ENCODE measurements at regions not wholly inside any gene's neighbourhood (a gene's known extent, or its start where the extent isn't known, plus 50 kb on each side); places are given as distances from the start of the nearest gene placed in this dataset.
"Not testable (repeated sequence)": the region's sequence is repeated elsewhere in the genome, so short reads cannot be mapped to it uniquely, and the experiment has no call there.

DNA sequence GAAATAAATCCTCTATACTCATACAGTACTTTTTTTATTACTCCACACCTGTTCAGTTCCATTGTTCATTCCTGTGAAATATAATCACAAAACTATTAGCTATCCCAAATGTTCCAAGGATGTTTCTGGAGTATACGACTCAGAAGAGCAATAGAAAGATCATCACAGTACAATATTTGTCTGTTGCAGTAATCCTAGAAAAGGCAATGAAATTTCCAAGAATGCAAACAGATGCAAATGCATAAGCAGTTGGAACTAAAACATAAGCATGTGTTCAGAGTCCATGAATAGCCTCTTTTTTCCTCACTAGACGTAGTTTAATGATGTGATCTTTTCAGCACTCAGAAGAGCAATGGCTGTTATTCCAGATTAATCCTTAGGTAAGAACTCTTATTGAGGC is 55.2 kb downstream of the RTL3 start:
- no peak for ATAC-seq (ENCODE audit: low FRiP score)
- intact Hi-C loops (cut with DNase I): no loop called here
- WGBS, 2 donors: 61 to 73% methylated on average over 2 of the region's 2 CpGs

DNA sequence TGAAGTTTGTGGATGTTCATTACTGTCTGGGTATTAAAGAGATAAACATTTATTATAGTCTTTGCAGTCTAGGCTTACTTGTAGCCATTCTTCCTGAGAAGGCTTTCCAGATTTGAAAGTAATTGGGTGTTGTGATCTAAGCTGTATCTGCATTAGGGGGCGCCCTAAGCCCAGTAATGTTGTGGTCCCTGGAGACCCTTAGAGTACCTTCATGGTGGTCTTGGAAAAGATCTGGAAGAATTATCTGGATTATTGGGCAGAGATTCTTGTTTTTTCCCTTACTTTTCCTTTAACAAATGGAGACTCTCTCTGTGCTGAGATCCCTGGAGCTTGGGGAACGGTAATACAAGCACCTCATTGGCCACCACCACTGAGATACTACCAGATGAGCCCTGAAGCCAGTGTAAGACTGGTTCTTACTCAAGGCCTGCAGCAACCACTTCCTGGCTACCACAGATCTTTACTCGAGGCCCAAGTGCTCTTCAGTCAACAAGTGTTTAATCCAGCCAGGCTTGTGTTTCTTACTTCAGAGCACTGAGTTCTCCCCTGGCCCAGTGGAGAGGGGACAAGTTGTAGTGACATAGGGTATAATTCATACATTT is 63.1 kb downstream of the RTL3 start:
- Histone ChIP-seq H3K36me3 (ENCODE audit: control insufficient read depth in 1 of 2, insufficient read depth in 2 of 2, low read length in 1 of 2) (no peaks in the 10 kb centered on the region), H3K9me3 (ENCODE audit: control insufficient read depth, low read length) (no peaks in the 10 kb centered on the region), H3K27ac (ENCODE audit: low read depth in 1 of 2, low read length in 2 of 2) (no peak overlapping the region), H3K4me1 (ENCODE audit: control insufficient read depth in 1 of 2, insufficient read depth in 2 of 2, low read length in 2 of 2) (no peaks in the 10 kb centered on the region), H3K4me3 (ENCODE audit: low read length in 2 of 2) (no peak overlapping the region), H3K27me3 (ENCODE audit: control insufficient read depth in 1 of 2, insufficient read depth in 2 of 2, low read length in 1 of 2) (no peaks in the 10 kb centered on the region)
- intact Hi-C loops (cut with DNase I): no loop called here
- ATAC-seq (ENCODE audit: low FRiP score) (no peak), DNase-seq (no peak)
- 27 to 53% methylated on average over 3 of the region's 3 CpGs for WGBS, 2 donors

More for the DNA sequence above, 55.2 kb downstream of the RTL3 start:
- Histone ChIP-seq H3K4me1 (ENCODE audit: control insufficient read depth in 1 of 2, insufficient read depth in 2 of 2, low read length in 2 of 2) (no peaks in the 10 kb centered on the region), H3K36me3 (ENCODE audit: control insufficient read depth in 1 of 2, insufficient read depth in 2 of 2, low read length in 1 of 2) (no peaks in the 10 kb centered on the region), H3K9me3 (ENCODE audit: control insufficient read depth, low read length) (no peaks in the 10 kb centered on the region), H3K27me3 (ENCODE audit: control insufficient read depth in 1 of 2, insufficient read depth in 2 of 2, low read length in 1 of 2) (no peaks in the 10 kb centered on the region), H3K27ac (ENCODE audit: low read depth in 1 of 2, low read length in 2 of 2) (no peak overlapping the region), H3K4me3 (ENCODE audit: low read length in 2 of 2) (no peak overlapping the region)
- DNase-seq: no peak

- no peaks in the 10 kb centered on the region for H3K27me3 ChIP-seq (ENCODE audit: control insufficient read depth in 1 of 2, insufficient read depth in 2 of 2, low read length in 1 of 2)
- DNase-seq: no peak
Observed at GRCh38 chrX:78593701-78594100, 65.4 kb downstream of the RTL3 start.

GRCh38 chrX:78592030-78592429 is 67.1 kb downstream of the RTL3 start:
- Histone ChIP-seq H3K27me3 (ENCODE audit: control insufficient read depth in 1 of 2, insufficient read depth in 2 of 2, low read length in 1 of 2) (no peaks in the 10 kb centered on the region), H3K27ac (ENCODE audit: low read depth in 1 of 2, low read length in 2 of 2) (no peak overlapping the region), H3K4me1 (ENCODE audit: control insufficient read depth in 1 of 2, insufficient read depth in 2 of 2, low read length in 2 of 2) (no peaks in the 10 kb centered on the region), H3K9me3 (ENCODE audit: control insufficient read depth, low read length) (no peaks in the 10 kb centered on the region), H3K36me3 (ENCODE audit: control insufficient read depth in 1 of 2, insufficient read depth in 2 of 2, low read length in 1 of 2) (no peaks in the 10 kb centered on the region), H3K4me3 (ENCODE audit: low read length in 2 of 2) (no peak overlapping the region)
- WGBS, 2 donors: 68 to 97% methylated on average over 2 of the region's 2 CpGs
- intact Hi-C loops (cut with DNase I): no loop called here
- no peak for ATAC-seq (ENCODE audit: low FRiP score)
- no peak for DNase-seq

More at GRCh38 chrX:78593701-78594100, 65.4 kb downstream of the RTL3 start:
- intact Hi-C loops (cut with DNase I): no loop called here
- Histone ChIP-seq H3K4me1 (ENCODE audit: control insufficient read depth in 1 of 2, insufficient read depth in 2 of 2, low read length in 2 of 2) (no peaks in the 10 kb centered on the region), H3K4me3 (ENCODE audit: low read length in 2 of 2) (no peak overlapping the region), H3K36me3 (ENCODE audit: control insufficient read depth in 1 of 2, insufficient read depth in 2 of 2, low read length in 1 of 2) (no peaks in the 10 kb centered on the region), H3K27ac (ENCODE audit: low read depth in 1 of 2, low read length in 2 of 2) (no peak overlapping the region), H3K9me3 (ENCODE audit: control insufficient read depth, low read length) (no peaks in the 10 kb centered on the region)
- no peak for ATAC-seq (ENCODE audit: low FRiP score)
- WGBS, 2 donors: 42 to 81% methylated on average over 1 of the region's 1 CpG

- H3K9me3 ChIP-seq (ENCODE audit: control insufficient read depth, low read length): no peaks in the 10 kb centered on the region
- WGBS, 2 donors: 71 to 85% methylated on average over 3 of the region's 3 CpGs
- H3K4me3 ChIP-seq (ENCODE audit: low read length in 2 of 2): no peak overlapping the region
- intact Hi-C loops (cut with DNase I): no loop called here
- H3K27me3 ChIP-seq (ENCODE audit: control insufficient read depth in 1 of 2, insufficient read depth in 2 of 2, low read length in 1 of 2): no peaks in the 10 kb centered on the region
- no peaks in the 10 kb centered on the region for H3K36me3 ChIP-seq (ENCODE audit: control insufficient read depth in 1 of 2, insufficient read depth in 2 of 2, low read length in 1 of 2)
- ATAC-seq (ENCODE audit: low FRiP score) (no peak), DNase-seq (no peak)
- H3K4me1 ChIP-seq (ENCODE audit: control insufficient read depth in 1 of 2, insufficient read depth in 2 of 2, low read length in 2 of 2): no peaks in the 10 kb centered on the region
- no peak overlapping the region for H3K27ac ChIP-seq (ENCODE audit: low read depth in 1 of 2, low read length in 2 of 2)
Observed at GRCh38 chrX:78574306-78574705, 84.8 kb downstream of the RTL3 start.

GRCh38 chrX:78573630-78574029 is 85.5 kb downstream of the RTL3 start:
- Histone ChIP-seq H3K4me1 (ENCODE audit: control insufficient read depth in 1 of 2, insufficient read depth in 2 of 2, low read length in 2 of 2) (no peaks in the 10 kb centered on the region), H3K27me3 (ENCODE audit: control insufficient read depth in 1 of 2, insufficient read depth in 2 of 2, low read length in 1 of 2) (no peaks in the 10 kb centered on the region), H3K4me3 (ENCODE audit: low read length in 2 of 2) (no peak overlapping the region), H3K9me3 (ENCODE audit: control insufficient read depth, low read length) (no peaks in the 10 kb centered on the region), H3K27ac (ENCODE audit: low read depth in 1 of 2, low read length in 2 of 2) (no peak overlapping the region), H3K36me3 (ENCODE audit: control insufficient read depth in 1 of 2, insufficient read depth in 2 of 2, low read length in 1 of 2) (no peaks in the 10 kb centered on the region)
- WGBS, 2 donors: 66 to 82% methylated on average over 2 of the region's 2 CpGs
- intact Hi-C loops (cut with DNase I): no loop called here
- DNase-seq (no peak), ATAC-seq (ENCODE audit: low FRiP score) (no peak)

DNA sequence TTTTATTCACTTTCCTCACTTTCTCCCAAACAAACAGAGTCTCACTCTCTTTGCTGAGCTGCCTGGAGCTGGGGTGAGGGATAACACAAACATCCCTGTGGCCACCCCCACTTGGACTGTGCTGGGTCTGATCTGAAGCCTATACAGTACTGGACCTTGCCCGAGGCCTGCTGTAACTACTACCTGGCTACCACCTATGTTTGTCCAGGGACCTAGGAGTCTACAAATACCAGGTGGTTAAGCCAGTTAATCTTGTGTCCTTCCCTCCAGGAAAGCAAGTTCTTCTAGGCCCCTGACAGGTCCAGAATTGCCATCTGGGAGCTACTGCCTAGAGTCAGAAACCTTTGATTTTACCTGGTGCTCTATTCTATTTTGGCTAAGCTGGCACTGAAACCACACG is 87.3 kb downstream of the RTL3 start:
- Histone ChIP-seq H3K27me3 (ENCODE audit: control insufficient read depth in 1 of 2, insufficient read depth in 2 of 2, low read length in 1 of 2) (no peaks in the 10 kb centered on the region), H3K27ac (ENCODE audit: low read depth in 1 of 2, low read length in 2 of 2) (no peak overlapping the region), H3K9me3 (ENCODE audit: control insufficient read depth, low read length) (no peaks in the 10 kb centered on the region), H3K4me1 (ENCODE audit: control insufficient read depth in 1 of 2, insufficient read depth in 2 of 2, low read length in 2 of 2) (no peaks in the 10 kb centered on the region), H3K4me3 (ENCODE audit: low read length in 2 of 2) (no peak overlapping the region), H3K36me3 (ENCODE audit: control insufficient read depth in 1 of 2, insufficient read depth in 2 of 2, low read length in 1 of 2) (no peaks in the 10 kb centered on the region)
- DNase-seq (no peak), ATAC-seq (ENCODE audit: low FRiP score) (no peak)
- 60 to 84% methylated on average over 2 of the region's 2 CpGs for WGBS, 2 donors
- intact Hi-C loops (cut with DNase I): no loop called here

- Histone ChIP-seq H3K4me1 (ENCODE audit: control insufficient read depth in 1 of 2, insufficient read depth in 2 of 2, low read length in 2 of 2) (no peaks in the 10 kb centered on the region), H3K27ac (ENCODE audit: low read depth in 1 of 2, low read length in 2 of 2) (no peak overlapping the region), H3K4me3 (ENCODE audit: low read length in 2 of 2) (no peak overlapping the region), H3K9me3 (ENCODE audit: control insufficient read depth, low read length) (no peaks in the 10 kb centered on the region), H3K27me3 (ENCODE audit: control insufficient read depth in 1 of 2, insufficient read depth in 2 of 2, low read length in 1 of 2) (no peaks in the 10 kb centered on the region), H3K36me3 (ENCODE audit: control insufficient read depth in 1 of 2, insufficient read depth in 2 of 2, low read length in 1 of 2) (no peaks in the 10 kb centered on the region)
- ATAC-seq (ENCODE audit: low FRiP score) (no peak), DNase-seq (no peak)
- intact Hi-C loops (cut with DNase I): loop anchor here (10.0 kb wide), 2 partner anchors 329 to 529 kb away; no protein-coding TSS in a partner anchor
- WGBS, 2 donors: 34 to 40% methylated on average over 3 of the region's 3 CpGs
Observed at GRCh38 chrX:78555401-78555980, 103.6 kb downstream of the RTL3 start.

DNA sequence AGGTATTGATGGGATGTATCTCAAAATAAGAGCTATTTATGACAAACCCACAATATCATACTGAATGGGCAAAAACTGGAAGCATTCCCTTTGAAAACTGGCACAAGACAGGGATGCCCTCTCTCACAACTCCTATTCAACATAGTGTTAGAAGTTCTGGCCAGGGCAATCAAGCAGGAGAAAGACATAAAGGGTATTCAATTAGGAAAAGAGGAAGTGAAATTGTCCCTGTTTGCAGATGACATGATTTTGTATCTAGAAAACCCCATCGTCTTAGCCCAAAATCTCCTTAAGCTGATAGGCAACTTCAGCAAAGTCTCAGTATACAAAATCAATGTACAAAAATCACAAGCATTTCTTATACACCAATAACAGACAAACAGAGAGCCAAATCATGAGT is 106.5 kb downstream of the RTL3 start:
- not testable (repeated sequence) for H3K27me3 ChIP-seq (ENCODE audit: control insufficient read depth in 1 of 2, insufficient read depth in 2 of 2, low read length in 1 of 2); H3K9me3 ChIP-seq (ENCODE audit: control insufficient read depth, low read length); DNase-seq; ATAC-seq (ENCODE audit: low FRiP score); H3K4me3 ChIP-seq (ENCODE audit: low read length in 2 of 2); H3K4me1 ChIP-seq (ENCODE audit: control insufficient read depth in 1 of 2, insufficient read depth in 2 of 2, low read length in 2 of 2); H3K27ac ChIP-seq (ENCODE audit: low read depth in 1 of 2, low read length in 2 of 2); H3K36me3 ChIP-seq (ENCODE audit: control insufficient read depth in 1 of 2, insufficient read depth in 2 of 2, low read length in 1 of 2)
- WGBS, 2 donors: 76 to 84% methylated on average over 1 of the region's 1 CpG
- intact Hi-C loops (cut with DNase I): loop anchor here (10.0 kb wide), 2 partner anchors 332 to 532 kb away; no protein-coding TSS in a partner anchor
